Astrocyte (in vitro differentiated cells and primary cell): ENCODE measurements at regions not wholly inside any gene's neighbourhood (a gene's known extent, or its start where the extent isn't known, plus 50 kb on each side); places are given as distances from the start of the nearest gene placed in this dataset.

Source experiments
- EZH2 ChIP-seq: IDR thresholded peaks from 2 replicates; pipeline ENCODE4 v1.6.1; 2012; ENCODE audit warnings: mild to moderate bottlenecking, low read length, inconsistent platforms; ENCODE audit not compliant: insufficient read depth
- TF ChIP-seq, protein P1 (sequence below): IDR thresholded peaks from 2 replicates; pipeline ENCODE4 v1.5.1; 2011; ENCODE audit warnings: low read depth, mild to moderate bottlenecking, inconsistent platforms, low read length, moderate library complexity; ENCODE audit not compliant: insufficient read depth

DNA sequence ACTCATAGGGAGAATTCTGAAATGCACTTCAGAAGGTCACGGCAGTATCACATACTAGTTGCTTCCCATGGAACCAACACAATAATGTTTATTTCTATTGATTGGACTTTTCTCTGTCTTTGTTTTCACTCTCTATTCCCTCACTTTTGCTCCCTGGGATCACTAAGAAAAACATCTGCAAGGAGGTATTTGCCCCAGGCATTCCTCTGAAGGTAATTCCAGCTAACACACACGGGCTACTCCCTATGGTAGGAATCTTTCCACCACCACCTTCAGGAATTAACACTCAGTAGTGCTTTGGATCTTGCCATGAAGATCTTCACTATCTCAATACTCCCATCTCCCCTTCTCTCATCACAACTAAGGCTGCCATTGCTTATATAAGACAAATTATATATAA lies 353.3 kb downstream of the DSC3 start:
- TF ChIP-seq, protein P1, sequence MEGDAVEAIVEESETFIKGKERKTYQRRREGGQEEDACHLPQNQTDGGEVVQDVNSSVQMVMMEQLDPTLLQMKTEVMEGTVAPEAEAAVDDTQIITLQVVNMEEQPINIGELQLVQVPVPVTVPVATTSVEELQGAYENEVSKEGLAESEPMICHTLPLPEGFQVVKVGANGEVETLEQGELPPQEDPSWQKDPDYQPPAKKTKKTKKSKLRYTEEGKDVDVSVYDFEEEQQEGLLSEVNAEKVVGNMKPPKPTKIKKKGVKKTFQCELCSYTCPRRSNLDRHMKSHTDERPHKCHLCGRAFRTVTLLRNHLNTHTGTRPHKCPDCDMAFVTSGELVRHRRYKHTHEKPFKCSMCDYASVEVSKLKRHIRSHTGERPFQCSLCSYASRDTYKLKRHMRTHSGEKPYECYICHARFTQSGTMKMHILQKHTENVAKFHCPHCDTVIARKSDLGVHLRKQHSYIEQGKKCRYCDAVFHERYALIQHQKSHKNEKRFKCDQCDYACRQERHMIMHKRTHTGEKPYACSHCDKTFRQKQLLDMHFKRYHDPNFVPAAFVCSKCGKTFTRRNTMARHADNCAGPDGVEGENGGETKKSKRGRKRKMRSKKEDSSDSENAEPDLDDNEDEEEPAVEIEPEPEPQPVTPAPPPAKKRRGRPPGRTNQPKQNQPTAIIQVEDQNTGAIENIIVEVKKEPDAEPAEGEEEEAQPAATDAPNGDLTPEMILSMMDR, result no peak
- no peak for TF ChIP-seq EZH2
